Endothelial cell of umbilical vein (primary cell): ENCODE measurements at regions not wholly inside any gene's neighbourhood (a gene's known extent, or its start where the extent isn't known, plus 50 kb on each side); places are given as distances from the start of the nearest gene placed in this dataset.

Experiments used
- BruUV-seq: library from RNA; stranded (reverse); fragments of 400-500 nt; replicated peaks from 2 replicates; lab custom pipeline; 2021; lab: Mats Ljungman, UMichigan
- CTCF ChIA-PET: fragments of 300-600, 350-600 bp; sonication (Branson Sonifier 250); formaldehyde crosslinking; loops from one replicate; lab custom pipeline; 2021; ENCODE audit warnings: antibody characterized with exemption, inconsistent platforms; lab: Charles Lee
- POLR2A ChIA-PET: fragments of 300-600, 350-600 bp; sonication (Branson Sonifier 250); formaldehyde crosslinking; loops from one replicate; lab custom pipeline; 2021; ENCODE audit warnings: antibody characterized with exemption, inconsistent platforms; lab: Charles Lee
- DNase-seq: peaks from one replicate; pipeline ENCODE4 v3.0.0-alpha.2; 2011; ENCODE audit warnings: low read depth, low spot score
- FAIRE-seq: peaks from 2 replicates; lab custom pipeline; 2011; peaks lifted over from hg19 to GRCh38; lab: Jason Lieb, UNC
- H2AFZ ChIP-seq: 2 replicates; pipeline ENCODE4 v1.6.0; 2012; ENCODE audit warnings: low read depth, low read length, control low read depth, inconsistent platforms
- H3K27ac ChIP-seq: 2 replicates; pipeline ENCODE4 v1.5.1; 2011; ENCODE audit warnings: low read depth, mild to moderate bottlenecking, control low read depth, low read length, moderate library complexity; ENCODE audit not compliant: insufficient read depth
- H3K27me3 ChIP-seq, 2 experiments: 2 replicates each; pipeline versions ENCODE4 v1.6.0 to v1.6.1; 2011; ENCODE audit warnings: low read length in 2 of 2, mixed read lengths in 1 of 2; ENCODE audit not compliant: control insufficient read depth in 2 of 2, insufficient read depth in 2 of 2
- H3K36me3 ChIP-seq, 2 experiments: 2 replicates in 1 of 2; 3 replicates in 1 of 2; pipeline ENCODE4 v1.5.1; 2011; ENCODE audit warnings: low read length in 2 of 2, mild to moderate bottlenecking in 1 of 2, moderate library complexity in 1 of 2; ENCODE audit not compliant: control insufficient read depth in 2 of 2, insufficient read depth in 2 of 2; ENCODE audit errors: extremely low read depth in 1 of 2
- H3K4me1 ChIP-seq: 3 replicates; pipeline ENCODE4 v1.5.1; 2011; ENCODE audit warnings: mild to moderate bottlenecking, low read length; ENCODE audit not compliant: control insufficient read depth, insufficient read depth; ENCODE audit errors: extremely low read depth
- H3K4me2 ChIP-seq: 2 replicates; pipeline ENCODE4 v1.6.1; 2011; ENCODE audit warnings: low read length, control low read depth, mixed read lengths; ENCODE audit not compliant: insufficient read depth
- H3K4me3 ChIP-seq, 3 experiments: fragments of 200-600 bp in 1 of 3; sonication (generic), shearing (Covaris generic) in 1 of 3; replicated peaks in 1 of 3; 2 replicates each; pipeline ENCODE4 v1.5.1; 2011 to 2016; ENCODE audit warnings: control low read depth in 3 of 3, low read length in 3 of 3, mild to moderate bottlenecking in 2 of 3, inconsistent platforms in 1 of 3, low read depth in 1 of 3, moderate library complexity in 1 of 3; ENCODE audit not compliant: insufficient read depth in 1 of 3
- H3K79me2 ChIP-seq: 2 replicates; pipeline ENCODE4 v1.6.0; 2012; ENCODE audit warnings: low read length, inconsistent platforms; ENCODE audit not compliant: control insufficient read depth, insufficient read depth
- H3K9ac ChIP-seq: replicated peaks from 2 replicates; pipeline ENCODE3; 2011; ENCODE audit warnings: low read length, control low read depth; ENCODE audit not compliant: insufficient read depth; ENCODE audit errors: extremely low read depth
- H3K9me1 ChIP-seq: replicated peaks from 3 replicates; pipeline ENCODE4 v1.6.0; 2011; ENCODE audit warnings: mild to moderate bottlenecking, low read length; ENCODE audit not compliant: control insufficient read depth, insufficient read depth; ENCODE audit errors: extremely low read depth
- H3K9me3 ChIP-seq: replicated peaks from 2 replicates; pipeline ENCODE4 v1.5.1; 2012; ENCODE audit warnings: low read length, inconsistent platforms; ENCODE audit not compliant: control insufficient read depth, insufficient read depth
- H4K20me1 ChIP-seq: replicated peaks from 2 replicates; pipeline ENCODE3; 2011; ENCODE audit warnings: mild to moderate bottlenecking, low read length; ENCODE audit not compliant: control insufficient read depth, insufficient read depth; ENCODE audit errors: extremely low read depth
- CTCF ChIP-seq, 2 donors: IDR thresholded peaks; 1 replicate in 1 of 2; 2 replicates in 1 of 2; pipeline ENCODE4 v1.5.1; 2011; ENCODE audit warnings: low read length in 2 of 2, mild to moderate bottlenecking in 2 of 2, moderate library complexity in 2 of 2, control low read depth in 1 of 2, inconsistent platforms in 1 of 2, low read depth in 1 of 2; ENCODE audit not compliant: insufficient read depth in 1 of 2; ENCODE audit errors: extremely low read depth in 1 of 2
- EZH2 ChIP-seq: IDR thresholded peaks from 2 replicates; pipeline ENCODE4 v1.6.1; 2012; ENCODE audit warnings: borderline replicate concordance, low read depth, mild to moderate bottlenecking, moderate library complexity, low read length, inconsistent platforms; ENCODE audit not compliant: severe bottlenecking
- FOS ChIP-seq: IDR thresholded peaks from 2 replicates; pipeline ENCODE4 v1.6.1; 2011; ENCODE audit warnings: mild to moderate bottlenecking, low read length, moderate library complexity, borderline replicate concordance; ENCODE audit not compliant: insufficient read depth
- GATA2 ChIP-seq: IDR thresholded peaks from 2 replicates; pipeline ENCODE4 v1.7.0; 2011; ENCODE audit warnings: low read depth, mild to moderate bottlenecking, moderate library complexity, mixed read lengths, low read length; ENCODE audit not compliant: insufficient read length, insufficient read depth
- JUN ChIP-seq: IDR thresholded peaks from 2 replicates; pipeline ENCODE4 v1.6.1; 2011; ENCODE audit warnings: borderline replicate concordance, low read depth; ENCODE audit not compliant: insufficient read length, insufficient read depth
- MAX ChIP-seq: IDR thresholded peaks from 2 replicates; pipeline ENCODE4 v1.6.1; 2011; ENCODE audit not compliant: insufficient read depth, insufficient read length
- MYC ChIP-seq: IDR thresholded peaks from one replicate; pipeline ENCODE4 v1.6.1; 2011; ENCODE audit warnings: mild to moderate bottlenecking, low read depth, low read length
- POLR2A ChIP-seq: IDR thresholded peaks from 2 replicates; pipeline ENCODE4 v1.6.1; 2012; ENCODE audit warnings: low read depth, mild to moderate bottlenecking, control low read depth, low read length
- POLR2AphosphoS5 ChIP-seq: IDR thresholded peaks from 2 replicates; pipeline ENCODE4 v1.6.1; 2012; ENCODE audit warnings: low read depth, mild to moderate bottlenecking, control low read depth, low read length, moderate library complexity; ENCODE audit not compliant: insufficient read depth
- dilution Hi-C: fragments of 300-500 bp; cut with MboI; formaldehyde crosslinking; loops from one replicate; pipeline ENCODE4 v1.15.0; 2019; ENCODE audit warnings: low sequenced_read_pairs; ENCODE audit not compliant: extremely low pct_ligation_motif_present
- intact Hi-C: fragments of 100-400 bp; cut with micrococcal nuclease; formaldehyde crosslinking; loops from one replicate; pipeline ENCODE4 v1.10.0; 2022

GRCh38 chr5:52107210-52107905, 680.4 kb upstream of the ITGA1 start:
- Histone ChIP-seq H3K36me3 (no peaks in the 10 kb centered on the region), H3K9ac (no peak overlapping the region), H3K4me3 (no peak overlapping the region), H3K4me1 (no peaks in the 10 kb centered on the region), H3K27me3 (no peaks in the 10 kb centered on the region), H3K27ac (no peak overlapping the region), H2AFZ (no peak overlapping the region), H3K9me3 (no peaks in the 10 kb centered on the region), H3K4me2 (no peak overlapping the region), H3K79me2 (no peaks in the 10 kb centered on the region), H3K9me1 (no peaks in the 10 kb centered on the region), H4K20me1 (no peaks in the 10 kb centered on the region)
- BruUV-seq, result no TSS peak
- ChIA-PET CTCF (no interaction called here), POLR2A (no interaction called here)
- TF ChIP-seq CTCF (IDR thresholded peaks at IDR 0.05; ENCODE audit: extremely low read depth in 1 of 2, insufficient read depth in 1 of 2, low read depth in 1 of 2, low read length in 2 of 2) (no peak), POLR2AphosphoS5 (no peak), JUN (no peak), EZH2 (no peak), POLR2A (no peak), GATA2 (no peak), MYC (no peak), FOS (no peak), MAX (no peak)
- FAIRE-seq (no peak), DNase-seq (no peak)
- intact Hi-C loops (no loop called here), dilution Hi-C loops (no loop called here)
